Neural cell (in vitro differentiated cells): ENCODE measurements at regions not wholly inside any gene's neighbourhood (a gene's known extent, or its start where the extent isn't known, plus 50 kb on each side); places are given as distances from the start of the nearest gene placed in this dataset.

Source experiments
- H2AFZ ChIP-seq: fragments of 200-600, 300-800 bp; sonication (generic), shearing (Covaris generic); 2 replicates; pipeline ENCODE4 v1.6.0; 2014; ENCODE audit warnings: low read depth, mild to moderate bottlenecking, antibody characterized with exemption, low read length, moderate library complexity
- H3F3A ChIP-seq: fragments of 200-600 bp; shearing (Covaris generic); 2 replicates; pipeline ENCODE4 v1.6.1; 2016; ENCODE audit warnings: mild to moderate bottlenecking, moderate library complexity, mixed read lengths, antibody characterized with exemption, low read length; ENCODE audit not compliant: insufficient read depth, poor library complexity, severe bottlenecking
- H3K27ac ChIP-seq: fragments of 200-600, 300-800 bp; sonication (generic), shearing (Covaris generic); 2 replicates; pipeline ENCODE4 v1.5.1; 2014; ENCODE audit warnings: mild to moderate bottlenecking, low read length, moderate library complexity
- H3K27me3 ChIP-seq: fragments of 300-800, 200-600 bp; sonication (generic), shearing (Covaris generic); 2 replicates; pipeline ENCODE4 v1.6.0; 2014; ENCODE audit warnings: mild to moderate bottlenecking, low read depth, low read length, moderate library complexity; ENCODE audit not compliant: insufficient read depth
- H3K36me3 ChIP-seq: fragments of 300-800, 200-600 bp; sonication (generic), shearing (Covaris generic); 2 replicates; pipeline ENCODE4 v1.5.1; 2014; ENCODE audit warnings: mild to moderate bottlenecking, antibody characterized with exemption, low read length, moderate library complexity; ENCODE audit not compliant: insufficient read depth
- H3K4me2 ChIP-seq: fragments of 300-800, 200-600 bp; sonication (generic), shearing (Covaris generic); 2 replicates; pipeline ENCODE4 v1.6.0; 2014; ENCODE audit warnings: mild to moderate bottlenecking, low read length
- H3K4me3 ChIP-seq: fragments of 300-800, 200-600 bp; sonication (generic), shearing (Covaris generic); 2 replicates; pipeline ENCODE4 v1.5.1; 2014; ENCODE audit warnings: mild to moderate bottlenecking, low read length, moderate library complexity
- H3K79me2 ChIP-seq: fragments of 200-600 bp; shearing (Covaris generic); replicated peaks from 2 replicates; pipeline ENCODE4 v1.6.0; 2014; ENCODE audit warnings: mild to moderate bottlenecking, low read length, moderate library complexity; ENCODE audit not compliant: insufficient read depth
- H3K9ac ChIP-seq: fragments of 300-800, 200-600 bp; sonication (generic), shearing (Covaris generic); 2 replicates; pipeline ENCODE4 v1.6.1; 2016; ENCODE audit warnings: mild to moderate bottlenecking, low read length, mixed read lengths
- H3K9me2 ChIP-seq: fragments of 200-600 bp; shearing (Covaris generic); 2 replicates; pipeline ENCODE4 v1.6.1; 2016; ENCODE audit warnings: mild to moderate bottlenecking, low read length, mixed read lengths; ENCODE audit not compliant: insufficient read depth
- H3K9me3 ChIP-seq: fragments of 200-600, 300-800 bp; sonication (generic), shearing (Covaris generic); 2 replicates; pipeline ENCODE4 v1.6.1; 2016; ENCODE audit warnings: mild to moderate bottlenecking, mixed run types, low read length, moderate library complexity, mixed read lengths
- H4K20me1 ChIP-seq: fragments of 200-600 bp; shearing (Covaris generic); 2 replicates; pipeline ENCODE4 v1.6.1; 2016; ENCODE audit warnings: mild to moderate bottlenecking, mixed run types; ENCODE audit not compliant: insufficient read depth
- CTCF ChIP-seq: fragments of 450-650 bp; IDR thresholded peaks from 2 replicates; pipeline ENCODE4 v1.5.1; 2014; ENCODE audit warnings: antibody characterized with exemption, mild to moderate bottlenecking, moderate library complexity; ENCODE audit not compliant: poor library complexity, severe bottlenecking
- EP300 ChIP-seq: fragments of 450-650 bp; conservative IDR thresholded peaks from 2 replicates; pipeline ENCODE4 v1.6.1; 2014; ENCODE audit warnings: antibody characterized with exemption, mild to moderate bottlenecking, moderate library complexity; ENCODE audit not compliant: poor library complexity, severe bottlenecking
- EZH2 ChIP-seq: fragments of 200-600, 300-800 bp; shearing (Covaris generic), sonication (generic); IDR thresholded peaks from 2 replicates; pipeline ENCODE4 v1.6.1; 2014; ENCODE audit warnings: antibody characterized with exemption, low read length, borderline replicate concordance, mild to moderate bottlenecking; ENCODE audit not compliant: insufficient read depth, poor library complexity, severe bottlenecking
- MXI1 ChIP-seq: fragments of 450-650 bp; conservative IDR thresholded peaks from 2 replicates; pipeline ENCODE4 v1.6.1; 2014; ENCODE audit warnings: antibody characterized with exemption, mild to moderate bottlenecking; ENCODE audit not compliant: poor library complexity, severe bottlenecking
- POLR2AphosphoS5 ChIP-seq: IDR thresholded peaks from 2 replicates; pipeline ENCODE4 v1.6.1; 2012
- RAD21 ChIP-seq: fragments of 450-650 bp; conservative IDR thresholded peaks from 2 replicates; pipeline ENCODE4 v1.6.1; 2014; ENCODE audit warnings: antibody characterized with exemption, mild to moderate bottlenecking, moderate library complexity
- REST ChIP-seq: IDR thresholded peaks from 2 replicates; pipeline ENCODE4 v1.6.1; 2012; ENCODE audit warnings: borderline replicate concordance
- SMC3 ChIP-seq: fragments of 450-650 bp; conservative IDR thresholded peaks from 2 replicates; pipeline ENCODE4 v1.6.1; 2014; ENCODE audit warnings: antibody characterized with exemption, mild to moderate bottlenecking, moderate library complexity; ENCODE audit not compliant: poor library complexity
- TAF1 ChIP-seq: IDR thresholded peaks from 2 replicates; pipeline ENCODE4 v1.6.1; 2012; ENCODE audit warnings: low read depth

- no peaks in the 10 kb centered on the region for H3K9me2 ChIP-seq
- no peaks in the 10 kb centered on the region for H3K27me3 ChIP-seq
- H3K4me2 ChIP-seq, result no peak overlapping the region
- no peaks in the 10 kb centered on the region for H3K79me2 ChIP-seq
- no peak overlapping the region for H3K9ac ChIP-seq
- no peak for TF ChIP-seq REST
- no peak for TF ChIP-seq POLR2AphosphoS5
- no peak for TF ChIP-seq TAF1
- no peak for TF ChIP-seq EZH2
- TF ChIP-seq CTCF, result no peak
- TF ChIP-seq MXI1, result no peak
- TF ChIP-seq SMC3, result no peak
- no peak for TF ChIP-seq RAD21
- TF ChIP-seq EP300, result no peak
- no peak overlapping the region for H3K27ac ChIP-seq
- no peaks in the 10 kb centered on the region for H4K20me1 ChIP-seq
- H3K9me3 ChIP-seq, result no peaks in the 10 kb centered on the region
- H3K36me3 ChIP-seq, result no peaks in the 10 kb centered on the region
- no peak overlapping the region for H3K4me3 ChIP-seq
- H2AFZ ChIP-seq, result no peak overlapping the region
- H3F3A ChIP-seq, result no peaks in the 10 kb centered on the region
Observed at GRCh38 chr5:145027286-145027685, 807.9 kb downstream of the PRELID2 start.

DNA sequence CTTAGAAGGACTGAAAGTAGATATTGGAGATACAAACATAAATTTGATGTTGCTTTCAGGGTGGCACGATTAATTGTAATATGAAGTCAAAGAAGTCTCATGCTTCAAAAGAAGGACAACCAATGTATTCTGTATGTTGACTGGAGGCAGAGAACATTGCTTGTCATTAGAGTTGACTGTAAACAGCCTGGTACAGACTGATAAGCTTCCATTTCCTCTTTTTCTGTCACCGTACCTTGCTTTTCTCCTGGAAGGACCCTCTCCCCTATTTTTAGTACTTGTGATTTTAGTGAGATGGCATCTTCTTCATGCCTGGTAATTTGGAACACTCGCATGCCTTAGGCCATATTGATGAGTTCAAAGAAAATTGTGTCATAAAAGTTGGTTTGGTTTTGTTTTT, 809.4 kb downstream of the PRELID2 start:
- H3K36me3 ChIP-seq, result no peaks in the 10 kb centered on the region
- no peak overlapping the region for H3K4me3 ChIP-seq
- H2AFZ ChIP-seq, result no peak overlapping the region
- H3K27ac ChIP-seq, result no peak overlapping the region
- H3K4me2 ChIP-seq, result no peak overlapping the region
- no peaks in the 10 kb centered on the region for H3F3A ChIP-seq
- H4K20me1 ChIP-seq, result no peaks in the 10 kb centered on the region
- H3K27me3 ChIP-seq, result no peaks in the 10 kb centered on the region
- H3K9me2 ChIP-seq, result no peaks in the 10 kb centered on the region
- TF ChIP-seq RAD21 (no peak), EZH2 (no peak), TAF1 (no peak), POLR2AphosphoS5 (no peak), REST (no peak), MXI1 (no peak), SMC3 (no peak), EP300 (no peak), CTCF (no peak)
- H3K9ac ChIP-seq, result no peak overlapping the region
- H3K9me3 ChIP-seq, result no peaks in the 10 kb centered on the region
- H3K79me2 ChIP-seq, result no peaks in the 10 kb centered on the region
